ENCODE measurements at regions not wholly inside any gene's neighbourhood (a gene's known extent, or its start where the extent isn't known, plus 50 kb on each side); places are given as distances from the start of the nearest gene placed in this dataset.

GRCh38 chr18:70650878-70651277 lies 362.0 kb downstream of the SOCS6 start:
- H3K4me3 ChIP-seq (ENCODE audit: low read depth, low read length) = no peak overlapping the region
- DNase-seq (ENCODE audit: low read depth) = no peak
- TF ChIP-seq MYC (IDR thresholded peaks at IDR 0.05; ENCODE audit: low read depth, low read length) (no peak), MAX (IDR thresholded peaks at IDR 0.05; ENCODE audit: low read depth, low read length) (no peak), POLR2A (IDR thresholded peaks at IDR 0.05; ENCODE audit: extremely low read depth, insufficient read length) (no peak), CTCF (IDR thresholded peaks at IDR 0.05; ENCODE audit: low read depth, low read length) (no peak)

GRCh38 chr18:70649683-70650082 lies 360.8 kb downstream of the SOCS6 start:
- H3K4me3 ChIP-seq (ENCODE audit: low read depth, low read length) = no peak overlapping the region
- DNase-seq (ENCODE audit: low read depth) = no peak
- TF ChIP-seq MYC (IDR thresholded peaks at IDR 0.05; ENCODE audit: low read depth, low read length) = no peak
- TF ChIP-seq POLR2A (IDR thresholded peaks at IDR 0.05; ENCODE audit: extremely low read depth, insufficient read length) = no peak
- no peak for TF ChIP-seq MAX (IDR thresholded peaks at IDR 0.05; ENCODE audit: low read depth, low read length)
- TF ChIP-seq CTCF (IDR thresholded peaks at IDR 0.05; ENCODE audit: low read depth, low read length) = no peak

- DNase-seq (ENCODE audit: low read depth) = no peak
- TF ChIP-seq CTCF (IDR thresholded peaks at IDR 0.05; ENCODE audit: low read depth, low read length) = no peak
- TF ChIP-seq MYC (IDR thresholded peaks at IDR 0.05; ENCODE audit: low read depth, low read length) = no peak
- no peak for TF ChIP-seq MAX (IDR thresholded peaks at IDR 0.05; ENCODE audit: low read depth, low read length)
- no peak for TF ChIP-seq POLR2A (IDR thresholded peaks at IDR 0.05; ENCODE audit: extremely low read depth, insufficient read length)
- no peak overlapping the region for H3K4me3 ChIP-seq (ENCODE audit: low read depth, low read length)
Observed at GRCh38 chr18:70645971-70646370, 357.1 kb downstream of the SOCS6 start.

GRCh38 chr18:70643812-70644211 lies 355.0 kb downstream of the SOCS6 start:
- no peak for DNase-seq (ENCODE audit: low read depth)
- H3K4me3 ChIP-seq (ENCODE audit: low read depth, low read length) = no peak overlapping the region
- no peak for TF ChIP-seq CTCF (IDR thresholded peaks at IDR 0.05; ENCODE audit: low read depth, low read length)
- TF ChIP-seq POLR2A (IDR thresholded peaks at IDR 0.05; ENCODE audit: extremely low read depth, insufficient read length) = no peak
- no peak for TF ChIP-seq MAX (IDR thresholded peaks at IDR 0.05; ENCODE audit: low read depth, low read length)
- TF ChIP-seq MYC (IDR thresholded peaks at IDR 0.05; ENCODE audit: low read depth, low read length) = no peak

GRCh38 chr18:70641156-70641775 lies 352.4 kb downstream of the SOCS6 start:
- no peak for TF ChIP-seq MYC (IDR thresholded peaks at IDR 0.05; ENCODE audit: low read depth, low read length)
- TF ChIP-seq MAX (IDR thresholded peaks at IDR 0.05; ENCODE audit: low read depth, low read length) = no peak
- no peak for TF ChIP-seq CTCF (IDR thresholded peaks at IDR 0.05; ENCODE audit: low read depth, low read length)
- TF ChIP-seq POLR2A (IDR thresholded peaks at IDR 0.05; ENCODE audit: extremely low read depth, insufficient read length) = no peak
- DNase-seq (ENCODE audit: low read depth) = no peak
- H3K4me3 ChIP-seq (ENCODE audit: low read depth, low read length) = no peak overlapping the region

All from NB4 (cell line).